Pancreas (tissue), 10 donors: ENCODE measurements at regions not wholly inside any gene's neighbourhood (a gene's known extent, or its start where the extent isn't known, plus 50 kb on each side); places are given as distances from the start of the nearest gene placed in this dataset.

Source experiments
- ATAC-seq, 4 donors: fragments of 200-7000 bp; cut with Tn5 transposase; one replicate each; pipeline versions ENCODE4 v1.8.0 to v1.9.1; 2020; ENCODE audit warnings: mild to moderate bottlenecking in 4 of 4, moderate library complexity in 4 of 4
- DNase-seq, 6 donors: peaks; one replicate each; pipeline ENCODE4 v3.0.0-alpha.2; 2020
- FAIRE-seq: peaks from 2 replicates; lab custom pipeline; 2012; peaks lifted over from hg19 to GRCh38; lab: Jason Lieb, UNC
- H3K27ac ChIP-seq, 4 donors: fragments of 200-600 bp; sonication (generic); 1 replicate in 3 of 4; 2 replicates in 1 of 4; pipeline versions ENCODE4 v1.5.0 to v1.8.0; 2020
- H3K27me3 ChIP-seq, 4 donors: fragments of 200-600 bp; one replicate each; pipeline ENCODE4 v1.8.0; 2021
- H3K36me3 ChIP-seq, 3 donors: fragments of 200-600 bp; sonication (generic) in 1 of 3; one replicate each; pipeline versions ENCODE4 v1.5.0 to v1.8.0; 2020 to 2021
- H3K4me1 ChIP-seq, 3 donors: fragments of 200-600 bp; one replicate each; pipeline ENCODE4 v1.8.0; 2021
- H3K4me3 ChIP-seq, 4 donors: fragments of 200-600 bp; sonication (generic) in 2 of 4; one replicate each; pipeline versions ENCODE4 v1.5.0 to v1.8.0; 2020 to 2021
- H3K9me3 ChIP-seq, 4 donors: fragments of 200-600 bp; one replicate each; pipeline ENCODE4 v1.8.0; 2021
- WGBS, 2 donors: extraction: QIAGEN DNeasy Blood & Tissue Kit; methylation state at CpG; one replicate each; pipeline ENCODE4 v1.1.7; 2013; 5-methylcytosine and 5-hydroxymethylcytosine counted together
- intact Hi-C, 3 donors: fragments of 100-400 bp; cut with DNase I; formaldehyde crosslinking; loops; one replicate each; pipeline versions ENCODE4 v1.11.1 to v1.14.2; 2022
- TF ChIP-seq, protein P1 (sequence below), 4 donors: fragments of 200-600 bp; sonication (generic) in 3 of 4; IDR thresholded peaks; one replicate each; pipeline versions ENCODE4 v1.5.0 to v1.8.0; 2021; ENCODE audit warnings: antibody characterized with exemption in 4 of 4
- donor health status: healthy with polysubstance abuse.
- donor health status: DM: no; HTN: no; CAD: no; lungs with moderate emphysema.
- donor health status: DM: no; HTN: no; CAD: no.
- donor health status: control.
- donor health status: control.
- donor health status: Bipolar disorder and iron deficiency.
- donor health status: DM: yes; HTN: yes; CAD: no.
- donor health status: DM: no; HTN: no; CAD: no.
- donor health status: DM: no; HTN: no; CAD: no.
- donor health status: DM: yes; HTN: yes; CAD: no.

DNA sequence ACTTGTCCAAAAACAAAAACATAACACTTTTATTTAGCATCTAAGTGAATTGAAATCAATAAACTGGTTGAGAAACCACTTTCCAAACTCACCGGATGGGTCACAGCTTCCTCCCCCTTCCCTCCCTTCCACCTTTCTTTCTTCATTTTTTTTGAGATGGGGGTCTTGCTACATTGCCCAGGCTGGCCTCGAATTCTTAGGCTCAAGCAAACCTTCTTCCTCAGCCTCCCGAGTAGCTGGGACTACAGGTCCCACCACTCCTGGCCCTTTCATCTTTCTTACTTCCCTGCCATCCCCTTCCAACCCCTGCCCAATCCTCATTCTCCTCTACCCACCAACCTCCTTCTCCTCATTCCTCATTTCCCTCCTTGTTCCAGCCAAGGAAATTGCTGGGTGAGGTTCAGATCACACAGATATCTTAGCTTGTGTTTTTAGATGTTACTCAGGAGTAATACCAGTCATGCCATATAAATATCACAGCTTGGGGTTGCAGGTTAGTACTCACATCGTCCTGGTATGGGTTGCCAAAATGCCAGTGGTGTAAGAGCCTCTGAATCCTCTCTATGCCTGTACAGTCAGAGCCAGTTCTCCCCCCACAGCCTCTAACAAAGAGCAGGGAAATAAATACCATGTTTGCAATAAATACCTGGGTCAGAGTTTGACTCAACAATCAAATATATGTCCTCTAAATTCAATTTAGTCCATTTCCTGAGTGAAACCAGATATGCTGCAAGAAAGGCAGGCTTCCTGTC lies 132.7 kb upstream of the NDUFV2 start:
- Histone ChIP-seq H3K27me3 (no peaks in the 10 kb centered on the region), H3K4me3 (no peak overlapping the region), H3K36me3 (no peaks in the 10 kb centered on the region), H3K9me3 (no peaks in the 10 kb centered on the region), H3K27ac (no peak overlapping the region), H3K4me1 (no peaks in the 10 kb centered on the region)
- intact Hi-C loops: no loop called here
- no peak for DNase-seq
- ATAC-seq: no peak
- no peak for FAIRE-seq
- TF ChIP-seq, protein P1, sequence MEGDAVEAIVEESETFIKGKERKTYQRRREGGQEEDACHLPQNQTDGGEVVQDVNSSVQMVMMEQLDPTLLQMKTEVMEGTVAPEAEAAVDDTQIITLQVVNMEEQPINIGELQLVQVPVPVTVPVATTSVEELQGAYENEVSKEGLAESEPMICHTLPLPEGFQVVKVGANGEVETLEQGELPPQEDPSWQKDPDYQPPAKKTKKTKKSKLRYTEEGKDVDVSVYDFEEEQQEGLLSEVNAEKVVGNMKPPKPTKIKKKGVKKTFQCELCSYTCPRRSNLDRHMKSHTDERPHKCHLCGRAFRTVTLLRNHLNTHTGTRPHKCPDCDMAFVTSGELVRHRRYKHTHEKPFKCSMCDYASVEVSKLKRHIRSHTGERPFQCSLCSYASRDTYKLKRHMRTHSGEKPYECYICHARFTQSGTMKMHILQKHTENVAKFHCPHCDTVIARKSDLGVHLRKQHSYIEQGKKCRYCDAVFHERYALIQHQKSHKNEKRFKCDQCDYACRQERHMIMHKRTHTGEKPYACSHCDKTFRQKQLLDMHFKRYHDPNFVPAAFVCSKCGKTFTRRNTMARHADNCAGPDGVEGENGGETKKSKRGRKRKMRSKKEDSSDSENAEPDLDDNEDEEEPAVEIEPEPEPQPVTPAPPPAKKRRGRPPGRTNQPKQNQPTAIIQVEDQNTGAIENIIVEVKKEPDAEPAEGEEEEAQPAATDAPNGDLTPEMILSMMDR (IDR thresholded peaks at IDR 0.05): no peak
- 47 to 60% methylated on average over 4 of the region's 4 CpGs for whole genome bisulfite sequencing, 2 donors

DNA sequence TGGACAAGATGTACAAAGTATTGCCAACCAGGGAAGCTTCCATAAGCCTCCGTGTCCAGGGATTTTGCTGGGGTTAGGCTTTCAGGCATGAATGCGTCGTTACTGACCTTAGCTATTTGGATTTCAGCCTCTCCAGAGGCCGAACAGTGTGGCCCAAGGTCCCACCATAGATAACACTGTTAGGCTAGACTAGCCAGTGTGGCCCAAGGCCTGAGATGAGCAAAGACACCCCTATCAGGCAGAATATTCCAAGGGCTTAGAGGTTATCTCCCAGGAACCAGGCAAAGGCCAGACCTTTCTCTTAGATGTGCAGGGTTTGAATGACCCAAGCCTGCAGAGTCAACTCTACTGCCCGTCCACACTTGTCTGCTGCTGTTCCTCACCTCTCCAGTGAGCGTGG lies 131.7 kb upstream of the NDUFV2 start:
- TF ChIP-seq, protein P1 (IDR thresholded peaks at IDR 0.05): no peak
- no peaks in the 10 kb centered on the region for H3K36me3 ChIP-seq
- intact Hi-C loops: no loop called here
- ATAC-seq: no peak
- no peak for DNase-seq
- no peaks in the 10 kb centered on the region for H3K4me1 ChIP-seq
- H3K27ac ChIP-seq: no peak overlapping the region
- H3K4me3 ChIP-seq: no peak overlapping the region
- no peak for FAIRE-seq
- no peaks in the 10 kb centered on the region for H3K27me3 ChIP-seq
- WGBS, 2 donors: 89 to 91% methylated on average over 6 of the region's 6 CpGs
- no peaks in the 10 kb centered on the region for H3K9me3 ChIP-seq

DNA sequence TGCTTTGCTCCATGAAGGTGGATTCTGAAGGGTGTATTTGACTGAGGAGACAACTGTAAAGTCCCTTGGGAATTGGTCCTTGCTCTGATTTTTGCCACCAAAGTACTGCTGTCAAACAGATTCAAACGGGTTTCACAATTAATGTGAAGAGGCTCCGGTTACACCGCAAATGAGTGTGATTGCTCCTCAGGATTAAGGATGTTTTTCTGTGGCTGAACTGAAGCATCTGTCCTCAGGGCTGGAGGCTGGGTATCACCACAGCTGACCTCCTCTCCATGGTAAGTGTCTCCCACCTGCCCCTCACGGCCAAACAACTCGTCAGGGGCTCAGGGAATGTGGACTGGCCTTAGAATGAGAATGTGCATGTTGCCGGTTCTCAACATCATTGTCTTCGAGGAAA lies 130.4 kb upstream of the NDUFV2 start:
- no peaks in the 10 kb centered on the region for H3K27me3 ChIP-seq
- 75 to 86% methylated on average over 7 of the region's 7 CpGs for WGBS, 2 donors
- DNase-seq (no peak), ATAC-seq (no peak), FAIRE-seq (no peak)
- intact Hi-C loops: no loop called here
- TF ChIP-seq, protein P1 (IDR thresholded peaks at IDR 0.05): no peak
- H3K36me3 ChIP-seq: no peaks in the 10 kb centered on the region
- no peak overlapping the region for H3K4me3 ChIP-seq
- no peaks in the 10 kb centered on the region for H3K9me3 ChIP-seq
- no peaks in the 10 kb centered on the region for H3K4me1 ChIP-seq
- no peak overlapping the region for H3K27ac ChIP-seq

DNA sequence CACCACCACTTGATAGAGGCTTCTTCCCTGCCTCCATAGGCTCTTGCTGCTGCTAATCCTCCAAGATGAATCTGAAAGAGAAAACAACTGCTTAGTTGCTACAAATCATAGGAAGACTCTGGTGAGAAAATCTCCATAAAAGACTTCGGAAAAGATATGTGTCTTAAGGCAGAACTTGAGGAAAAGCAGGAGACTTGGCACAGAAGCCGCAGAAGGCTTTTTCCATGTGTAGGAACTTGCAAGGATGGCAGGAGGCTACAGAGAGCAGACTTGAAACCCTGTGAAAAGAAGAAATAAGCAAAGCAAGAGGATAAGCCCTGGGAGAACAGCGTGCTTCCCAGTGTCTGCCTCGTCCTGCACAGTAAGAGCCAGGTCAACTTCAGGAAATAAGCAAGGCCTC lies 128.2 kb upstream of the NDUFV2 start:
- intact Hi-C loops: no loop called here
- H3K36me3 ChIP-seq: no peaks in the 10 kb centered on the region
- H3K27me3 ChIP-seq: no peaks in the 10 kb centered on the region
- FAIRE-seq: no peak
- no peak overlapping the region for H3K27ac ChIP-seq
- 88 to 89% methylated on average over 4 of the region's 4 CpGs for WGBS, 2 donors
- no peak for DNase-seq
- no peaks in the 10 kb centered on the region for H3K9me3 ChIP-seq
- no peaks in the 10 kb centered on the region for H3K4me1 ChIP-seq
- H3K4me3 ChIP-seq: no peak overlapping the region
- TF ChIP-seq, protein P1 (IDR thresholded peaks at IDR 0.05): no peak
- no peak for ATAC-seq

DNA sequence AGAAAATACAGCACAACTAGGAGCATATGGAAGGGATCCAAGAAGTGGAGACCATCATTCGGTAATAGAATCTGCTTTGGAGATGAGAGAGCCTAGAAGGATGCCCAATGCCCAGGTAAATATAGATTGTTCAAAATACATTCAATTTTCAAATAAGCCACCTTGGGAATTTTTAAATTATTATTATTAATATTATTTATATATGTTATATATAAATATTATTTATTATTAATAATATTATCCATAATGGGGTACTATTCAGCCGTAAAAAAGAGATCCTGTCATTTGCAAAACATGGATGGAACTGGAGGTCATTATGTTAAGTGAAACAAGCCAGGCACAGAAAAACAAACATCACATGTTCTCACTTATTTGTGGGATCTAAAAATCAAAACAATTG lies 127.8 kb upstream of the NDUFV2 start:
- WGBS, 2 donors: 64 to 68% methylated on average over 2 of the region's 2 CpGs
- Histone ChIP-seq H3K27me3 (no peaks in the 10 kb centered on the region), H3K27ac (no peak overlapping the region), H3K9me3 (no peaks in the 10 kb centered on the region), H3K4me1 (no peaks in the 10 kb centered on the region), H3K36me3 (no peaks in the 10 kb centered on the region), H3K4me3 (no peak overlapping the region)
- TF ChIP-seq, protein P1 (IDR thresholded peaks at IDR 0.05): no peak
- intact Hi-C loops: no loop called here
- FAIRE-seq (no peak), DNase-seq (no peak), ATAC-seq (no peak)
